RPMI7951 (cell line): ENCODE measurements at regions not wholly inside any gene's neighbourhood (a gene's known extent, or its start where the extent isn't known, plus 50 kb on each side); places are given as distances from the start of the nearest gene placed in this dataset.

ENCODE experiments used
- DNase-seq: peaks from one replicate; pipeline ENCODE4 v3.0.0-alpha.2; 2012; ENCODE audit warnings: low read depth

DNA sequence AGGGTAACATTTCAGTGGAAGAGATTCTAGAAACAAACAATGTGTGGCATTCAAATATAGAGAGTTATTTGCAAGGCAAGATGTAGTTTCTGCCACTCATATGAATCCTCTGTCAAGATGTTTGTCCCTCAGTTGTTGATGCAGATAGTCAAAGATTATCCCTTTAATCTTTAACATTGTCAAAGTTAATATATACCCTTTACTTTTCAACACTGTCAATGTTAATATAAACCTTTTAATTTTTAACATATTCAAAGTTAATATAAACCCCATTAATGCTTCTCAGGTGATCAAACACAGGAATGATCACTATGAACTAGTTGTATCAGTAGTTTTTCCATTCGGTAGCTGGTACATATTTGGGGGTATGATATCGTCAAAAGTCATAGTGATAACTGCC is 51.9 kb upstream of the PICALM start:
- DNase-seq: no peak

DNA sequence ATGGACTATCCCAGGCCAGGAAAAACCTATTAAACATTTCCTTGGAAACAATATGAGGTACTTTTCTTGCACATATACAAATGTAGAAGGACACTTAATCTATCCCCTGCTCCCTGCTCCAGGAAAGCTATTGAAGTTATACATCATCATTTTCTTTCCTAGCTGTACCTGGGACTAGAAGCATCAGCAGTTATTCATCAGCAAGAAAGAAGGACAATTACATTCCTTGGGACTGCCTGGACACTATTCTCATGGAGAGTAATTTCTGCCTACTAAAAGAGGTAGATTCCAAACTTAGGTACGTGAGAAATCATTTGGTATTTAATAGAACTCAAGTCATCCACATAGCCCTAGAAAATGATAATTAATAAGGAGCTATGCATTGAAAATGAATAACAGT is 51.0 kb upstream of the PICALM start:
- no peak for DNase-seq

DNA sequence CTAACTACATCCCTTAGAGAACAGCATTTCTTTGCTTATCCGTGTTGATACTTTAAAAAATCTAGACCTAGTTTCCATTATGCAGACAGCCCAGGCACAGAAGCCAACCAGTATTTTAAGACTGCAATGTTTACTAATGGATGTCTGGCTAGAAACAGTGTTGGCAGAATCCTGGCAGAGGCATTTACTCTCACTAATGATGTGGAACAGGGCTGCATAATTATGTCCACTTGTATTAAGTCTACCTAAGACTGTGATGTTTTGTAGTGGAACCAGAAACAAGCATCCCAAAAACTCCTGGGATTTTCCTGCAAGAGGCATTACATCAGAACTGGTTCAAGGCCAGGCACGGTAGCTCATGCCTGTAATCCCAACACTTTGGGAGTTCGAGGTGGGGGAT is 50.2 kb upstream of the PICALM start:
- DNase-seq: no peak
